Right forelimb (tissue), 1 donor: ENCODE measurements at regions not wholly inside any gene's neighbourhood (a gene's known extent, or its start where the extent isn't known, plus 50 kb on each side); places are given as distances from the start of the nearest gene placed in this dataset.
"Not testable (repeated sequence)": the region's sequence is repeated elsewhere in the genome, so short reads cannot be mapped to it uniquely, and the experiment has no call there.

Experiments used
- DNase-seq: peaks from one replicate; pipeline ENCODE4 v3.0.0-alpha.2; 2018

GRCh38 chr5:18491349-18491748 lies 857.1 kb downstream of the TAF11L14 start:
- DNase-seq: no peak

GRCh38 chr5:18495157-18495556 lies 860.9 kb downstream of the TAF11L14 start:
- DNase-seq: no peak

GRCh38 chr5:18496041-18496440 lies 861.8 kb downstream of the TAF11L14 start:
- DNase-seq: no peak

- no peak for DNase-seq
Observed at GRCh38 chr5:18497089-18497488, 862.8 kb downstream of the TAF11L14 start.

DNA sequence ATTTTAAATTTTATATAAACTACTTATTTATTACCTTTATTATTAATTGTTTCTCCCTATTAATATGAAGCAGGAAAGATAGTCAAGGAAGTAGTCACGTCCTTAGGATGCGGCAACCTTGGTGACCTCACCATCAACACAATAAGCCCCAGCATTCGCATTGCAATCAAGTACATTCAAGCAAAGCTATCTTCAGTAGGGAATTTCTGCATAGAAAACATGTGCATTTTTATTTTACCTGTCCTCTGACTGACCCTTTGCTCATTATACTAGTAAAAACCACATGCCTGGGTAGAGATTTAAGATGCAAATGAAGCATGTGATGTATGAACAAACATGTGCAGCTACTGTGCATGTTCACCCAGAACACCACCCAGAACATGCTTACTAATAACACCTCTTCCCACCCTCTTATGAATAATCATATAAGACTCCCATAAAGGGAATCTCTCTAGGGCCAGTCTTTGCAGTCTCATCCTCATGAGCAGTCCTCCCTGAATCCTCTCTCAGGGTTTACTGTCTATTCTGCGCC lies 869.6 kb downstream of the TAF11L14 start:
- DNase-seq: no peak

- no peak for DNase-seq
Observed at GRCh38 chr5:18507114-18507513, 872.9 kb downstream of the TAF11L14 start.

- no peak for DNase-seq
Observed at GRCh38 chr5:18517641-18518380, 883.6 kb downstream of the TAF11L14 start.

DNA sequence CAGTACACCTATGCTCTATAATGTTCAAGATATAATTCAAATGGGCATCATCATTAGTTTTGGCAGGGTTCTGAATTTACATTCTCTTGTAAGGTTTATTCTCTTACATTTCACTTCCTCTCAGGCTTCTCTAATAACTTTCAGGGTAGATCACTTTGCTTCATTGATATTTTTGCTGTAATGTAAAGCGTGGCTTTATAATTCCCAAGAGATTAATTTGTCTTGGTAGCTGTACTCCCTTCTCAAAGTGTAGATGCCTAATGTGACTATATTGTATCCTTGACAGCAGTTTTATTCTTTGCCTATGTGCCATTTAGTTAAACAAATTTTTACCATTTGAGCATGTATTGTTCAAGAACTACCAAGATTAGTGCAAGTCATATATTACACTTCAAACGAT lies 889.1 kb downstream of the TAF11L14 start:
- DNase-seq: no peak

DNA sequence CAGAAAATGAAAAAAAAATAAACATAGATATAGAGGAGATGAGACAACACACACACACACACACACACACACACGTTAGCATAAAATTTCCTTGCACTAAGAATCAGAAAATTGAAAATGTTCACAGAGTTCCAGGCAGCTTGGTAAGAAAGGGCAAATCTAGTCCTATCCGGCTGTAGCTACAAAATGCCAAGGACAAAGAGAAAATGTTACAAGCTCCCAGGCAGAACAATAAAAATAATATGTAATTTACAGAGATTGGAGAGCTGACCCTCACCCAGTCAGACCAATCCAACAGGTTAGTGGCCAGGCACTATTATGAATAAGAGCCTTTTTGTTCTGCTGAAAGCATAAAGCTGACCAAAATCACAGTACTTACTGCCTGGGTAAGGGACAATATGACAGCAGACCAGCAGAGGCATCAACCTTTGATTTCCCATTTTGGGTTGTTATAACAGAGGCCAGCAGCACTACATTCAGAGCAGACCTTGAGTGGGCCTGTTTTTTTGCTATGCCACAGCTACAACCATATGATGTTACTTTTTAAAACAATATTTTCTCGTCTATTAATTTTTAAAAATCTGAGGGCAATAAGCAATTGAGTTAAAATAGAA lies 892.6 kb downstream of the TAF11L14 start:
- DNase-seq: no peak

- no peak for DNase-seq
Observed at GRCh38 chr5:18533137-18533536, 898.9 kb downstream of the TAF11L14 start.

- no peak for DNase-seq
Observed at GRCh38 chr5:18534119-18534518, 899.9 kb downstream of the TAF11L14 start.

DNA sequence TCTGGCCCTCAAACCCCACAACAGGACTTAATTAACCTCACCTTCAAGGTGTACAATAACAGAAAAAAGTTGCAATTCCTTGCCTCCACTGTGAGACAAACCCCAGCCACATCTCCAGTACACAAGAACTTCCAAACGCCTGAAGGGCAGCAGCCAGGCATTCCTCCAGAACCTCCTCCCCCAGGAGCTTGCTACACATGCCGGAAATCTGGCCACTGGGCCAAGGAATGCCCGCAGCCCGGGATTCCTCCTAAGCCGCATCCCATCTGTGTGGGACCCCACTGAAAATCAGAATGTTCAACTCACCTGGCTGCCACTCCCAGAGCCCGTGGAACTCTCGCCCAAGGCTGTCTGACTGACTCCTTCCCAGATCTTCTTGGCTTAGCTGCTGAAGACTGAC lies 901.5 kb downstream of the TAF11L14 start:
- not testable (repeated sequence) for DNase-seq

- DNase-seq: no peak
Observed at GRCh38 chr5:18544421-18544820, 910.2 kb downstream of the TAF11L14 start.

DNA sequence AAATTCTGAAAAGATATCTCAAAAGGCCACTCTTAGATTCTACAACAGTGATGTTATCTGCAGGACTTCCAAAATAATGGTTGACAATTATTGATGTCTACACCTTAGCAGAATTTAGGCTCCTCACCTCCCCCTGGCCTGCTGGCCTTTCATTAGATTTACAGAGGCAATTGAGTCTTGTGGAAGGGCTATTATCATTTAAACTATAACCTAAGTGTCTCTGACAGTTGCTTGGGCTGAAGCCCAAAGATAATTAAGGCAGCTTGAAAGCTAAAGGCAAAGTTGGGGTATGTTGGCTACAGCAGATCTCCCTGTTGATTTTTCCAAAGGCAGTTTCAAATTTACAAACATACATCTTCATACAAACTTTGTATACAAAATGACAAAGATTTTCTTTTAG lies 912.3 kb downstream of the TAF11L14 start:
- no peak for DNase-seq

- no peak for DNase-seq
Observed at GRCh38 chr5:18551716-18552115, 917.5 kb downstream of the TAF11L14 start.

DNA sequence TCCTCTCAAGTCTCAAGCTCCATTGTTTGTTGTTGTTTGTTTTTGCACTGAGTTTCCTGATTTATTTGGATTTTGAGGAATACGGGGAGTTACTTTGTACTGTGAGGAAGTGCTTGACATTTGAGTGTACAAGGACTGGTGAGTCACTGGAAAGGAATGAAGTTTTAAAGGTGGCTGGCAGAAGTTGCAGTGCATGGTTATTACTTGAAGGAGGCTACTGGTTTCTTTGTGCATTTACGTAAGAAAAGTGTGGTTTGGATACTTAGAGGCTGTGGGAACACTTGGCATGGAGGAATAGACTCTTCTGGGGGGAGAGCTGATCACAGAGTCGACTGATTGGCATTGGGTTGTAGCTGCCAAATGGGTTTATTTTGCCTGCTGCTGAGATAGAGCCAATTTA lies 919.0 kb downstream of the TAF11L14 start:
- DNase-seq: no peak

DNA sequence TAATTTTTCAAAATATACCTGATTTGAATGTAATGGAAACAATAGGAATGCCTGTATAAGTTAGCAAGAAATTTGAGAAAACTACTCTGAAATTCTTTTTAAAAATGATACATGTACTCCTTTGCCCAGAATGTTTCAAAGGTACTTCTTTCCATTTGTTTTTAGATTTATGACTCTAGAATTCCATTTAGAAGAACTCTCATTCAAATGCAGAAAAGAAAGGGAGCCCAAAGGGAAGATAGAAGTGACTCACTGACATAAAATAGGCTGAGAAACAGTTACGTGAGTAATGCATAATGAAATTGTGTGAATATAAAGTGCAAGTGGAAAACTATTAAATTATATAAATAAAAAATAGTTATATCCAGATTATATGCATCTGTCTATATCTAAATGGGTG lies 926.3 kb downstream of the TAF11L14 start:
- DNase-seq: no peak

- no peak for DNase-seq
Observed at GRCh38 chr5:18563853-18564252, 929.6 kb downstream of the TAF11L14 start.

GRCh38 chr5:18566671-18567070 lies 932.4 kb downstream of the TAF11L14 start:
- DNase-seq: no peak

DNA sequence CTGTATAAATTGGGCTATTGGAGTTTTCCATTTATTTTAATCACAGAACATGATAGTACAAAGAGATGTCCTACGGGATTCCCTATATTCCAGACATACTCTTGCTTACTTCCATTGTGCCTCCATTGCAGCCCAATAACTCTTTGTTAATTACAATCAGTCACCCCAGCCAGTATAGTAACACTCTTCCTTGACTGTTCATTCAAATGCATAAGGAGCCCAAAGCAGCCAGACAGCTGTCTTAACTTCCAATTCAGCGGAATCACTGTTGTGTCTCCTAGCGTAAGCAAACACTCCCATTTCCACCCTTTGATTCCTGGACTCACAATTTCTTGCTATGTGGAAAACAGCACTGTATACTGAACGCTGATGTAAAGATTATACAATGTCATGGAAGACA lies 942.3 kb downstream of the TAF11L14 start:
- no peak for DNase-seq

- no peak for DNase-seq
Observed at GRCh38 chr5:18601185-18601584, 966.9 kb downstream of the TAF11L14 start.

DNA sequence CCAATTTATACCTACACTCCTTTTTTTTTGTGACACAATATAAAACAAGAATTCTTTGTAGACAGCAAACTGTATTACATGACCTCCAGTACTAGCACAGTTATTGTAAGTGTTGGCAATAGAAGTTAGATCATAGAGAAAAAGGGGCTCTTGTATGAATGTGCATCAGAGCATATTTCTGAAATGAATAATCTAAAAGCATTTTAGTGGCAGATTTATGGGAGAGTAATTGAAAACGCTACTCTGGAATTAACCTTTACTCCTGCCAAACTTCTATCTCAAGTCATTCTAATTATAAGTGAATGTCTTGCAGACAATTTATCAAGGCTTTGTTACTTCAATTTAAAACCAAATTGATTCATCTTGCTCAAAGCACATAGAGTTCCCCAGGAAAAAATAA lies 968.1 kb downstream of the TAF11L14 start:
- no peak for DNase-seq

- DNase-seq: no peak
Observed at GRCh38 chr5:18605186-18605585, 970.9 kb downstream of the TAF11L14 start.

DNA sequence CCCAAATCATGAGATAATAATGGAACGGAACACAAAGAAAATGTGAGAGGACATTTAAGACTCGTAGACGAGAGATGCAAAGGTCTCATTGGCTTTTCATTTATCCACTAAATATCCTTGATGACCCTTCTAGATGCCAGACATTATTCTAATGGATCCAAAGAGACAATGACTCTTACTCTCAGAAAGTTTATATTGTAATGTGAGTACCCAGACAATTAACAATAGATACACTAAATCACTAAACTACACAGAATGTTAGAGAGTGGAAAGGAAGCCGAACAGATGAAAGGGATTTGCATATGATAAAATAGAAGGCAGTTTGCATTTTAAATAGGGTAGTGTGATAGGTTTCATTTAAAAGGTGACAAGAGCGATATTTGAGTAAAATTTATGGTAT lies 973.3 kb downstream of the TAF11L14 start:
- no peak for DNase-seq

GRCh38 chr5:18617191-18617590 lies 982.9 kb downstream of the TAF11L14 start:
- DNase-seq: not testable (repeated sequence)
